H9 (cell line): ENCODE measurements at regions not wholly inside any gene's neighbourhood (a gene's known extent, or its start where the extent isn't known, plus 50 kb on each side); places are given as distances from the start of the nearest gene placed in this dataset.

ENCODE experiments used
- DNase-seq: peaks from one replicate; pipeline ENCODE4 v3.0.0-alpha.2; 2017
- H2AFZ ChIP-seq: one replicate; pipeline ENCODE4 v1.6.1; 2013; ENCODE audit warnings: mild to moderate bottlenecking, low read length, control low read depth, moderate library complexity
- H2AK5ac ChIP-seq: 2 replicates; pipeline ENCODE4 v1.6.1; 2013; ENCODE audit warnings: low read length, control low read depth, mixed read lengths; ENCODE audit not compliant: insufficient read length
- H2BK120ac ChIP-seq: one replicate; pipeline ENCODE4 v1.6.1; 2013; ENCODE audit warnings: low read depth, mild to moderate bottlenecking, low read length, control low read depth, inconsistent platforms; ENCODE audit not compliant: poor library complexity, severe bottlenecking
- H2BK12ac ChIP-seq: 2 replicates; pipeline ENCODE4 v1.6.1; 2013; ENCODE audit warnings: low read length, control low read depth, mixed read lengths, low read depth; ENCODE audit not compliant: insufficient read length
- H2BK15ac ChIP-seq: 2 replicates; pipeline ENCODE4 v1.6.1; 2013; ENCODE audit warnings: low read depth, low read length, control low read depth
- H2BK20ac ChIP-seq: one replicate; pipeline ENCODE4 v1.6.1; 2013; ENCODE audit warnings: low read depth, mild to moderate bottlenecking, low read length, control low read depth, inconsistent platforms; ENCODE audit not compliant: poor library complexity, severe bottlenecking
- H2BK5ac ChIP-seq: 2 replicates; pipeline ENCODE4 v1.6.1; 2013; ENCODE audit warnings: low read length, control low read depth, mixed read lengths; ENCODE audit not compliant: insufficient read length
- H3K14ac ChIP-seq: 2 replicates; pipeline ENCODE4 v1.6.1; 2013; ENCODE audit warnings: low read length, control low read depth; ENCODE audit not compliant: insufficient read depth
- H3K18ac ChIP-seq: 2 replicates; pipeline ENCODE4 v1.6.1; 2013; ENCODE audit warnings: low read depth, mild to moderate bottlenecking, mixed read lengths, low read length, control low read depth; ENCODE audit not compliant: insufficient read length
- H3K23ac ChIP-seq: 2 replicates; pipeline ENCODE4 v1.6.1; 2013; ENCODE audit warnings: low read length, control low read depth, mixed read lengths, low read depth; ENCODE audit not compliant: insufficient read length
- H3K23me2 ChIP-seq: 2 replicates; pipeline ENCODE4 v1.6.1; 2013; ENCODE audit warnings: low read depth, mild to moderate bottlenecking, mixed read lengths, low read length, control low read depth; ENCODE audit not compliant: insufficient read length, poor library complexity, severe bottlenecking
- H3K27ac ChIP-seq: 2 replicates; pipeline ENCODE4 v1.5.1; 2013; ENCODE audit warnings: low read length, control low read depth, mixed read lengths, low read depth; ENCODE audit not compliant: insufficient read length
- H3K27me3 ChIP-seq: 2 replicates; pipeline ENCODE4 v1.6.1; 2013; ENCODE audit warnings: low read length, control low read depth, inconsistent platforms; ENCODE audit not compliant: insufficient read depth
- H3K4ac ChIP-seq: 2 replicates; pipeline ENCODE4 v1.6.1; 2013; ENCODE audit warnings: low read depth, mild to moderate bottlenecking, control low read depth, inconsistent platforms, low read length, moderate library complexity
- H3K4me1 ChIP-seq: 2 replicates; pipeline ENCODE4 v1.6.1; 2013; ENCODE audit warnings: low read length, control low read depth, inconsistent platforms; ENCODE audit not compliant: insufficient read depth
- H3K4me2 ChIP-seq: 2 replicates; pipeline ENCODE4 v1.6.1; 2013; ENCODE audit warnings: low read length, control low read depth, mixed read lengths; ENCODE audit not compliant: insufficient read length, insufficient read depth
- H3K56ac ChIP-seq: 2 replicates; pipeline ENCODE4 v1.6.1; 2013; ENCODE audit warnings: low read depth, mild to moderate bottlenecking, mixed read lengths, low read length, control low read depth; ENCODE audit not compliant: insufficient read length
- H3K79me1 ChIP-seq: 2 replicates; pipeline ENCODE4 v1.6.1; 2013; ENCODE audit warnings: low read depth, mild to moderate bottlenecking, moderate library complexity, low read length, control low read depth, inconsistent platforms; ENCODE audit not compliant: insufficient read depth, poor library complexity, severe bottlenecking
- H3K79me2 ChIP-seq: 2 replicates; pipeline ENCODE4 v1.6.1; 2013; ENCODE audit warnings: low read length, control low read depth, inconsistent platforms; ENCODE audit not compliant: insufficient read depth
- H3K9ac ChIP-seq: 2 replicates; pipeline ENCODE4 v1.6.1; 2013; ENCODE audit warnings: low read length, control low read depth, mixed read lengths; ENCODE audit not compliant: insufficient read length; ENCODE audit errors: extremely low read depth
- H3K9me3 ChIP-seq: one replicate; pipeline ENCODE4 v1.6.1; 2013; ENCODE audit warnings: low read depth, low read length, inconsistent platforms; ENCODE audit not compliant: control insufficient read depth
- H3T11ph ChIP-seq: one replicate; pipeline ENCODE4 v1.6.1; 2013; ENCODE audit warnings: mild to moderate bottlenecking, low read length, control low read depth, inconsistent platforms
- H4K20me1 ChIP-seq: one replicate; pipeline ENCODE4 v1.6.1; 2013; ENCODE audit not compliant: control insufficient read depth, insufficient read length, insufficient read depth
- H4K5ac ChIP-seq: 2 replicates; pipeline ENCODE4 v1.6.1; 2013; ENCODE audit warnings: low read depth, mild to moderate bottlenecking, mixed read lengths, low read length, control low read depth; ENCODE audit not compliant: insufficient read length
- H4K8ac ChIP-seq: replicated peaks from 2 replicates; pipeline ENCODE4 v1.6.1; 2013; ENCODE audit warnings: low read length, control low read depth, mixed read lengths, low read depth; ENCODE audit not compliant: insufficient read length
- H4K91ac ChIP-seq: 2 replicates; pipeline ENCODE4 v1.6.1; 2013; ENCODE audit warnings: low read depth, mild to moderate bottlenecking, moderate library complexity, mixed read lengths, low read length, control low read depth; ENCODE audit not compliant: insufficient read length
- H3K27ac Mint-ChIP-seq, 3 experiments: 2 replicates in 2 of 3; 3 replicates in 1 of 3; pipeline ENCODE4 v1.8.0; 2020 to 2021; ENCODE audit warnings: mixed read lengths in 3 of 3, mild to moderate bottlenecking in 1 of 3, moderate library complexity in 1 of 3
- H3K27me3 Mint-ChIP-seq: 2 replicates; pipeline ENCODE4 v1.8.0; 2021; ENCODE audit warnings: low read depth, mild to moderate bottlenecking, moderate library complexity, mixed read lengths
- H3K36me3 Mint-ChIP-seq, 3 experiments: 2 replicates in 2 of 3; 3 replicates in 1 of 3; pipeline ENCODE4 v1.8.0; 2020 to 2021; ENCODE audit warnings: low read depth in 3 of 3, mixed read lengths in 3 of 3; ENCODE audit not compliant: insufficient read depth in 1 of 3
- H3K4me1 Mint-ChIP-seq, 2 experiments: 2 replicates each; pipeline ENCODE4 v1.8.0; 2020; ENCODE audit warnings: mixed read lengths in 2 of 2
- H3K4me3 Mint-ChIP-seq, 2 experiments: 2 replicates in 1 of 2; 3 replicates in 1 of 2; pipeline ENCODE4 v1.8.0; 2020 to 2021; ENCODE audit warnings: mild to moderate bottlenecking in 2 of 2, mixed read lengths in 2 of 2, moderate library complexity in 1 of 2
- H3K9me3 Mint-ChIP-seq, 2 experiments: 2 replicates in 1 of 2; 3 replicates in 1 of 2; pipeline ENCODE4 v1.8.0; 2020; ENCODE audit warnings: mild to moderate bottlenecking in 2 of 2, mixed read lengths in 2 of 2, moderate library complexity in 1 of 2
- CTCF ChIP-seq: fragments of 200-600 bp; sonication (generic); conservative IDR thresholded peaks from 3 replicates; pipeline ENCODE4 v1.8.0; 2021; ENCODE audit warnings: antibody characterized with exemption, mild to moderate bottlenecking
- WGBS: extraction: QIAGEN DNeasy Blood & Tissue Kit; methylation state at CpG from one replicate; pipeline ENCODE4 v1.1.7; 2013; ENCODE audit warnings: missing lambda C conversion rate, low lambda C conversion rate, mixed read lengths; ENCODE audit not compliant: insufficient read length; ENCODE audit errors: extremely low coverage; 5-methylcytosine and 5-hydroxymethylcytosine counted together

DNA sequence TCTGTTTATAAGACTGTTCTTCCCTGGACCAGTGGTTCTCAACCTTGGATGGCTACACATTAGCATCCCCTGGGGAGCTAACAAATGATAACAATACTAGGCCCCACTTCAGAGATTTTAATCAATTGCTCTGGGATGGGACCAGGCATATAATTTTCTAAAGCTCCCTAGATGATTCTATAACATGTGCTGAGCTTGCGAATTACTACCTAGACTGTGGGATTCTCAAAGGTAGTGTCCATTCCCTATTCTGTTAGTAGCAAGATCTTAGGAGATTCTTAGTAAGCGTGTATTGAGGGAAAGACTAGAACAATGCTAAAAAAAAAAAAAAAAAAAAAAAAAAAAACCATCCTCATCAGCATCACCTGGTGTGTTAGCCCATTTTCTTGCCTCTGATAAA is 412.0 kb upstream of the CDH5 start:
- Histone ChIP-seq H3K4me2 (no peak overlapping the region), H2BK5ac (no peak overlapping the region), H3K4ac (no peak overlapping the region), H3K9ac (no peak overlapping the region), H3K18ac (no peak overlapping the region), H2BK12ac (no peak overlapping the region), H3K56ac (no peak overlapping the region), H4K5ac (no peak overlapping the region), H2BK20ac (no peak overlapping the region), H3K14ac (no peak overlapping the region), H4K8ac (no peak overlapping the region), H3T11ph (no peak overlapping the region), H3K27me3 (no peaks in the 10 kb centered on the region), H3K27ac (no peak overlapping the region), H3K79me1 (no peaks in the 10 kb centered on the region), H2AK5ac (no peak overlapping the region), H3K23me2 (no peaks in the 10 kb centered on the region), H2BK120ac (no peak overlapping the region), H3K23ac (no peak overlapping the region), H2BK15ac (no peak overlapping the region), H3K4me1 (no peaks in the 10 kb centered on the region; the same call in 1 of the 2 replicates), H4K91ac (no peak overlapping the region), H4K20me1 (no peaks in the 10 kb centered on the region), H3K79me2 (no peaks in the 10 kb centered on the region), H3K9me3 (no peaks in the 10 kb centered on the region), H2AFZ (no peak overlapping the region)
- Mint-ChIP-seq H3K9me3 (no peaks in the 10 kb centered on the region), H3K4me1 (peaks cover 17 to 20% of the 10 kb centered on the region in 2 experiments), H3K4me3 (no peak overlapping the region), H3K27ac (no peak overlapping the region), H3K27me3 (peaks cover 2% of the 10 kb centered on the region), H3K36me3 (no peaks in the 10 kb centered on the region; a peak in 1 of 7 replicates)
- no peak for DNase-seq
- no CpG with 5 or more reads among the region's 2 CpGs for WGBS
- no peak for TF ChIP-seq CTCF
